Activated T-helper 1 cell treated with anti-CD3 and anti-CD28 coated beads, Interleukin-2, amount 50 U/mL, for 16 hours (primary cell): ENCODE measurements at regions not wholly inside any gene's neighbourhood (a gene's known extent, or its start where the extent isn't known, plus 50 kb on each side); places are given as distances from the start of the nearest gene placed in this dataset.

Experiments
- DNase-seq, 2 donors: peaks; one replicate each; pipeline ENCODE4 v3.0.0-alpha.2; 2020; ENCODE audit warnings: low read depth in 1 of 2, low spot score in 1 of 2

- DNase-seq, result no peak
These were observed 1618.5 kb upstream of the TENM4 start for GRCh38 chr11:81059356-81059755.

GRCh38 chr11:81052344-81053158 lies 1611.7 kb upstream of the TENM4 start:
- DNase-seq, result no peak

GRCh38 chr11:81039916-81040524 lies 1599.2 kb upstream of the TENM4 start:
- no peak for DNase-seq

GRCh38 chr11:81036168-81036870 lies 1595.5 kb upstream of the TENM4 start:
- no peak for DNase-seq

DNA sequence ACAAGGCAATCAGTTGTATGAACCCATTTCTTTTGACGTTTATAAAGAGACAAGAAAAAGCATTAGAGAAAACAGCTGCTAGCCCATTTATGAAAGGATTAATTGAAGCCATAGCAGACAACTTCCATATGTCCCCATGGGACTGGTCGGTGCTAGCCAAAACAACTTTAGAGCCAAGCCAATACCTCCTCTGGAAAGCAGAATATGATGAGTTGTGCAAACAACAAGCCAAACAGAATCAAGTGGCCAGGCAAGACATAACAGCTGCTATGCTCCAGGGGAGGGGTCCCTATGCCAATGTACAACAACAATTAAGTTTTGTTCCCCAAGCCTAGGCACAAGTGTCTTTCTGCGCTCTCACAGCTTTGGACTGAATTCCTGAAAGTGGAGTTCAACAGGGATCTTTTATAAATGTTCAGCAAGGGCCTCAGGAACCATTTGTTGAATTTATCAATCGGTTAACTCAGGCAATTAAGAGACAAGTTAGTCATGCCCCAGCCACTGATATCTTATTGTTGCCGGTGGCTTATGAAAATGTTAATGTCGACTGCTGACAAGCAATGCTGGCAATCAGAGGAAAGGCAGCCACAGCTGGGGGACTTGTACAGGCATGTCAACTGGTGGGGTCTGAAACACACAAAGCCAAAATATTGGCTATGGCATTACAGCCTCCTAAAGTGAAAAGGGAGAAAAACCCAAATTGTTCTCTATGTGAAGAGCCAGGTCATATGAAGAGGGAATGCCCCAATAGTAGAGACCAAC lies 1593.1 kb upstream of the TENM4 start:
- no peak for DNase-seq

DNA sequence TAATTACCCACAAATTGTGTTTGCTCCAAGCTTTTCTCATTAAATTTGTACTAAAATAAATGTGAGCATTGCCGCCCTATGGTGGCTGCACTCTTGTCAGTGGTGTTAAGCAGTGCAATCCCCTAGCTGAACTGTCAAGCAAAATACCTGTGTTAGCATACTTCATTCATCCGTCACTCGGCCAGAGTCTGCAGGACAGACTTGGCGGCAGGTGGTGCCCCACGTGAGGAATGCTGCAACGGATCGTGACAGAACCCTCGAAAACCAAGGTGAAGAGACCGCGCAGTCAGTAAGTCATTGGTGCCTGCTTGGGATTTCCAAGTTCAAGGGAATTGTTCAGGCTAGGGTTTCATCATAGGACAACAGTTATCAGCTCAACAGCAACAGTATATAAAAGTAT lies 1592.1 kb upstream of the TENM4 start:
- no peak for DNase-seq

GRCh38 chr11:81030186-81030585 lies 1589.4 kb upstream of the TENM4 start:
- no peak for DNase-seq

DNA sequence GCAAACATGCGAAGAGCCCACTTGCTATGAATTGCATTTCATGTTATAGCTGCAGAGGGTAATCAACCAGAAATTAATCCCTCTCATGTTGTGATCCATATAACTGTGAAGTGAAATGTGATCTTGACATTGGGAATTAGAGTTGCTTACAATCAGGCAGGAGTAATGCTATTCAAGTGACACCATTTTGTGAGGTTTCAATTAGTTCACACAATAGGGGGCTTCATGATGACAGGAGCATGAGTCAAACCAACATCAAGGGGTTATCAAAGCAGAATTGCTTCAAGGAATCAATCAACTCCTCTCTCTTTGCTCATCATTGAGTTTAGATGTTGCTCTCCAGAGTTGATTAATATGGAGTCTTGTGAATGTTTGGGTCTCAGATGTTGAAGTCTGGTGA lies 1585.2 kb upstream of the TENM4 start:
- no peak for DNase-seq

DNA sequence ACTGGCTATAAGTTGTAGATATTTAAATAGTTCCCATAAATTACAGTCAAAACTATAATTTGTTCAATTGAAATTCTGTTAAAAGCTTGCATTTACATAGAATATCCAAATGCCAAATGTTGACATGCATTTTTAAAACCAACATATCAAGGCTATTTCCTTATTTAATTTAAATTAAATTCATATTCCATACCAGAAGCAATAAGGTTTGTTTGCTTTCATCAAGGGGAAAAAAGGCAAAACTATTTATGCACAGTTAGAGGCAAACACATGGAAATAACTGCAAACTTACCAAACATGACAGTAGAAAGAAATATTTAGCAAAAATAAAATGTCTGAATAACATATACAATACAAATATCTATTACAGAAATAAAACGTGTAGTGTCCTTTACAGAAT lies 1581.2 kb upstream of the TENM4 start:
- DNase-seq, result no peak

GRCh38 chr11:81010631-81011030 lies 1569.8 kb upstream of the TENM4 start:
- DNase-seq, result no peak

DNA sequence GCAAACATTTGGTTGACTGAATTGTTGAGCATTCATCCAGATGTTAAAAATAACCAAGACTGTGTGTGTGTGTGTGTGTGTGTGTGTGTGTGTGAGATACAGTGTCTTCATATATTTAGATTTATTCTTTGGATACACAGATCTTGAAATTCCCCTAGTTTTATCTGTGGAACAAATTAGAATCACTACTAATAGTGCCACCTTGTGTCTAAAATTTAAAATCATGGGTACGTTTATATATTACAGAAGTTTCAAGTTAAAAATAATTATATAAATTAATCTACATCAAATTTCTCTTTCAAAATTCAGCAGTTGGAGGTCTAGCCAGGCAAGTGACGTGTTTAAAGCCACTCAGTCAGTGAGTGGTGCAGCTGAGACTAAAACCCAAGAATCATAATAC lies 1566.2 kb upstream of the TENM4 start:
- DNase-seq, result no peak

GRCh38 chr11:81005595-81005994 lies 1564.8 kb upstream of the TENM4 start:
- DNase-seq, result no peak

- DNase-seq, result no peak
These were observed 1563.7 kb upstream of the TENM4 start for GRCh38 chr11:81004576-81004975.

- DNase-seq, result no peak
These were observed 1561.5 kb upstream of the TENM4 start for GRCh38 chr11:81002374-81002773.

GRCh38 chr11:81000735-81001134 lies 1559.9 kb upstream of the TENM4 start:
- DNase-seq, result no peak

DNA sequence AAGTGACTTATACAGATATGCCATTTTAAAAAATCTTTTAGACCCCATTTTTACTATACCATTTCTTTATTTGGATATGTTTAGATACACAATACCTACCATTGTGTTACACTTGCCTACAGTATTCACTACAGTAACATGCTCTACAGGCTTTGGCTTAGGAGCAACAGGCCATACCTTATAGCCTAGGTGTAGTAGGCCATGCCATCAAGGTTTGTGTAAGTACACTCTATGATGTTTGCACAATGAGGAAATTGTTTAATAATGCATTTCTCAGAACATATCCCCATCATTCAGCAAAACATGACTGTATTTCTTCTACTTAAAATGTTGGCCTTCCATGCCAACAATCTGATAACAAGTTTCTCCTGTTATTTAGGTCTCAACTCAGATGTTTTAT lies 1559.5 kb upstream of the TENM4 start:
- DNase-seq, result no peak

- DNase-seq, result no peak
These were observed 1554.7 kb upstream of the TENM4 start for GRCh38 chr11:80995523-80995922.

DNA sequence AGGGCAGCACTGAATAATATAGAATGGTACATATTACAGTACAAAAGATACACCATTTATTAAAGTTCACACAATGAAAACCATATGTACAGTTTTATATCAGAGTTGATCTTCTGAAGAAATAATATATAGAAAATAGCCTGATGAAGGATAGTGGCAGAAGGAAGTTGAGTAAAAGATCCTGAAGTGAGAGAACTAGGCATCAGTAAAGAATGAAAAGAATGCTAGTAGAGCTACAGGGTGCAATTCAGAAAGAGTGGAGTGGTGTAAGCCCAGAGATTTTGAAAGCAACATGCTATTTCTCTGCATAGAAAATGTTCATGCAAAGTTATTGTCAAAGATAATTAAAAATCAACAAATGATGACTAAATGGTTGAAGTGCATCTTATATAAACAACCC lies 1552.7 kb upstream of the TENM4 start:
- DNase-seq, result no peak

- DNase-seq, result no peak
These were observed 1550.1 kb upstream of the TENM4 start for GRCh38 chr11:80990885-80991284.

DNA sequence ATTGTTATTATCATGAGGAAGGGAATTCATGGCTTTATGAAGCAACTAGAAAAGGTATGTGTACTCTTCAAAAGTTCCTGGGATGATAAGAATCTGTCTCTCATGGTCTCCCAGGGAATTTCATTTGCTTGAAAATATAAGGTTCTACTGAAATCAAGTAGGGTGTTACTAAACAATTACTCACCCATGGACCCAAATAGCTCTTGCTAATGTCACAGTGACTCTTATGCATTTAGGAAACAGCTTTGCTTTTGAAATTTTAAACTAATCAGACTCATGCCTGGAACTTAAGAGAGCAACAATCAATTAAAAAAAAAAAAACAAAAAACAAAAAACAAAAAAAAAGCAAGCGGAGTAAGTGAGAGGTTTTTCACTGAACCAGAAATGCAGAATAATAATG lies 1546.3 kb upstream of the TENM4 start:
- no peak for DNase-seq

DNA sequence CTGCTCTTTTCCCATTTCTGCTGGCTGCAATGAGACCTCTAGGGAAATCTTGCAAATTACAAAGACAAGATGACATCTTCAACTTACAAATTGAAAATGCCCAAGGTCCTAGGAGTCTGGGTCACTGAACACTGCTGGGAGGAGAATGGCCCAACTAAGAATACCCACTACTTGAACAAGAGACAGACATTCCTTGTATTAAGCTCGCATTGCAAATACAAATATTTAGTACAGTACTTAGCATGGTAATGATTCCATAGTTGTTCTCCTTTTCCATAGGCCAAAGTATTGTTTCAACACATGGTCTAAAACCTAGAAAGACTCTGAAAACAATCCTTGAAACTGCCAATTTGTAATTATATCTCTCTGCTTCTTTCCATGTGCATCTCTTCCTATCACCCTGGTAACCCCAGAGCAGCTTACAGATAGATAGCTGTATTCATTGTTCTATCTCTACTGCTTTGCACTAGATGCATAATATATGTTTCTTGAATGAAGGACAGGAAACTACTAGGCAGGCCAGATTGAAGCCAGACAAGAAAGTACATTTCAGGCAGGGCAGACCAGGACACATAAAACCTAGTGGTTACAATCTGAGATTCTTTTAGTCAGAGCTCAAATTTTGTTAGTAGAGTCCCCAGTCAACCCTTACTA lies 1545.7 kb upstream of the TENM4 start:
- no peak for DNase-seq
